GM18517 (cell line): ENCODE measurements at regions not wholly inside any gene's neighbourhood (a gene's known extent, or its start where the extent isn't known, plus 50 kb on each side); places are given as distances from the start of the nearest gene placed in this dataset.

Source experiments
- ATAC-seq: cut with Tn5 transposase; IDR thresholded peaks from one replicate; pipeline ENCODE4 v1.9.1; 2021; ENCODE audit warnings: mild to moderate bottlenecking, moderate library complexity; ENCODE audit not compliant: unreplicated experiment

- no peak for ATAC-seq
Observed at GRCh38 chr3:90010341-90010740, 902.9 kb downstream of the EPHA3 start.

GRCh38 chr3:90011131-90011530, 903.7 kb downstream of the EPHA3 start:
- no peak for ATAC-seq

- ATAC-seq: no peak
Observed at GRCh38 chr3:90011596-90011995, 904.2 kb downstream of the EPHA3 start.

- no peak for ATAC-seq
Observed at GRCh38 chr3:90011996-90012395, 904.6 kb downstream of the EPHA3 start.

- ATAC-seq: no peak
Observed at GRCh38 chr3:90015688-90016356, 908.4 kb downstream of the EPHA3 start.

GRCh38 chr3:90016555-90016954, 909.1 kb downstream of the EPHA3 start:
- ATAC-seq: no peak

- no peak for ATAC-seq
Observed at GRCh38 chr3:90018779-90019178, 911.4 kb downstream of the EPHA3 start.

- no peak for ATAC-seq
Observed at GRCh38 chr3:90025019-90025418, 917.6 kb downstream of the EPHA3 start.

- ATAC-seq: no peak
Observed at GRCh38 chr3:90026406-90026805, 919.0 kb downstream of the EPHA3 start.

GRCh38 chr3:90031121-90031520, 923.7 kb downstream of the EPHA3 start:
- no peak for ATAC-seq

GRCh38 chr3:90032980-90033641, 925.7 kb downstream of the EPHA3 start:
- ATAC-seq: no peak

GRCh38 chr3:90034038-90034437, 926.6 kb downstream of the EPHA3 start:
- ATAC-seq: no peak

- ATAC-seq: no peak
Observed at GRCh38 chr3:90035643-90036042, 928.2 kb downstream of the EPHA3 start.

- no peak for ATAC-seq
Observed at GRCh38 chr3:90036939-90037469, 929.6 kb downstream of the EPHA3 start.

GRCh38 chr3:90039994-90040393, 932.6 kb downstream of the EPHA3 start:
- no peak for ATAC-seq

- ATAC-seq: no peak
Observed at GRCh38 chr3:90040554-90040953, 933.1 kb downstream of the EPHA3 start.

GRCh38 chr3:90041995-90042394, 934.6 kb downstream of the EPHA3 start:
- ATAC-seq: no peak

- no peak for ATAC-seq
Observed at GRCh38 chr3:90043287-90043686, 935.9 kb downstream of the EPHA3 start.

GRCh38 chr3:90044084-90044816, 936.8 kb downstream of the EPHA3 start:
- no peak for ATAC-seq

GRCh38 chr3:90052425-90052950, 945.1 kb downstream of the EPHA3 start:
- ATAC-seq: no peak

- ATAC-seq: no peak
Observed at GRCh38 chr3:90054311-90054710, 946.9 kb downstream of the EPHA3 start.

GRCh38 chr3:90055666-90056065, 948.2 kb downstream of the EPHA3 start:
- ATAC-seq: no peak
